ENCODE measurements at regions not wholly inside any gene's neighbourhood (a gene's known extent, or its start where the extent isn't known, plus 50 kb on each side); places are given as distances from the start of the nearest gene placed in this dataset.

DNA sequence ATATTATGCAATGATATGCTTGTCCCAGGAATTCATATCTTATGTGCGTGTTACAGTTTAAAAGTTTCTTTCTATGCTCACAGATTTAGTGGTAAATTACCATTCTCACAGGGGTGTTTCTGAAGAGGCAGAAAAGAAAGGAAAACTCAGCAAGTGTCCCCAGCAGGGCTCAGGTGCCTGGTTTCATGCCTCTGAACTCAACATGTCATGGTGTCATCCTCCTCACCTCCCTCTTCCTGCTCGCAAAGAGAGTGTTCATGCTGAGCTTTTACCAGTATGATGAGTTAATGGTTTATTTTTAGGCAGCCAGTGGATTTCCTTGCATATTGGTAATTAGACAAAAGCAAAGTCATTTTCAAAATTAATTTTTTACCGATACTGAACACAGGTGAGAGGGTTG lies 492.9 kb upstream of the ZEB2 start:
- Mint-ChIP-seq H3K9me3 (no peaks in the 10 kb centered on the region), H3K27me3 (ENCODE audit: low read depth) (no peaks in the 10 kb centered on the region), H3K4me3 (ENCODE audit: low read depth) (no peak overlapping the region), H3K36me3 (ENCODE audit: low read depth) (no peaks in the 10 kb centered on the region), H3K27ac (no peak overlapping the region), H3K4me1 (ENCODE audit: low read depth) (no peaks in the 10 kb centered on the region)
- intact Hi-C loops (cut with micrococcal nuclease), result no loop called here
- no peak for DNase-seq (ENCODE audit: low spot score)

DNA sequence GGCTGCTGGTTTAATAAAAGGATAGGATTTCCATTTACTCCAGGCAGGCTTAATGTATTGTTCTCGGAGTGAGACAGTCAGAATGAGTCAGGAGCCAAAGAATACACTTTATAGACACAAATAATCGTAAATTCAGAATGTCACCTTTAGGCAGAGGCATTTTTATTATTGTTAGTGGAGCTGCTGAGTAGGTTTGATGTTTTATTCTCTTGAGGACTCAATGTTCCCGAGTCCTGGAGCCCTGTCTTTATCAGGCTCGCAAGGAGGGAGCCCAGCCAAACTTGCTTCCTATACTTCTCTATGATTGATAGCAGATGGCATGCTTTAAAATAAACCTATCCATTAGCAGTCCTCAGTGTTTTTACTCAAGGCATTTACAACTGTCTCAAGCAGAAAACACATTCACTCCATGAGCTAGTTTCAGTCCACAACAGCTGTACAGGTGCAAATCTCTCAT lies 492.3 kb upstream of the ZEB2 start:
- Mint-ChIP-seq H3K27me3 (ENCODE audit: low read depth) (no peaks in the 10 kb centered on the region), H3K36me3 (ENCODE audit: low read depth) (no peaks in the 10 kb centered on the region), H3K9me3 (no peaks in the 10 kb centered on the region), H3K27ac (no peak overlapping the region), H3K4me3 (ENCODE audit: low read depth) (no peak overlapping the region), H3K4me1 (ENCODE audit: low read depth) (no peaks in the 10 kb centered on the region)
- DNase-seq (ENCODE audit: low spot score), result no peak
- intact Hi-C loops (cut with micrococcal nuclease), result no loop called here

DNA sequence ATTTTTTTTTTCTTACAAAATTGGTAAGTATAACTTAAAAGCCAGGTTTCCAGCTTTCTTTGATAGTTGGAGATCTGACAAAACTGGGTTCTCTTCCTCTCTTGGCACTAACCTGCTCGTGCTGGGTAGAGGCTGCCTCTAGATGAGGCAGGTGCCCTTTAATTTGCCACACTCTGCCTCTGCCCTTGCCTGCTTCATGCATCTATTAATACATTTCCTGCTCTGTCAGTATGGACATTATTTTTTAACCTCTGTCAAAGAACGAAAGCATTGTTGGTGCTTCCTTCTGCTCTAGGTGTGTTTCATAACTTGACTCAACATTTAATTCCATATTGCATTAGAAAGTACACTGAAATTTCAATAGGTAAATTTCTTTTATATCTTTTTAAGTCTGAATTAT lies 490.7 kb upstream of the ZEB2 start:
- intact Hi-C loops (cut with micrococcal nuclease), result no loop called here
- no peaks in the 10 kb centered on the region for H3K9me3 Mint-ChIP-seq
- no peaks in the 10 kb centered on the region for H3K4me1 Mint-ChIP-seq (ENCODE audit: low read depth)
- no peak overlapping the region for H3K4me3 Mint-ChIP-seq (ENCODE audit: low read depth)
- no peak overlapping the region for H3K27ac Mint-ChIP-seq
- no peaks in the 10 kb centered on the region for H3K27me3 Mint-ChIP-seq (ENCODE audit: low read depth)
- DNase-seq (ENCODE audit: low spot score), result no peak
- no peaks in the 10 kb centered on the region for H3K36me3 Mint-ChIP-seq (ENCODE audit: low read depth)

DNA sequence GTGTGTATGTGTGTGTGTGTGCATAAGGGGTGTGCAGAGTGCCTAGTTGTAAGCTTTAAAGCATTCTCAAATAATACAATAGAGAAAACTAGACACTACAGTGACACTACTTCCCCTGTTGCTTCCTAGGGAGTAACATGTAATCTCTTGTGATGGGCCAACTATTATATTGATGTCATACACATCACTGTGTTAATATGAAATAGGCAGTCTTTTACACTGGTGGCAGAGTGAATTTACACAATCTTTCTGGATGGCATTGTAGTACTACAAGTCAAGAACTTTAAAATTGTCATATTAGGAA lies 488.0 kb upstream of the ZEB2 start:
- H3K27ac Mint-ChIP-seq, result no peak overlapping the region
- no peak overlapping the region for H3K4me3 Mint-ChIP-seq (ENCODE audit: low read depth)
- H3K36me3 Mint-ChIP-seq (ENCODE audit: low read depth), result no peaks in the 10 kb centered on the region
- no peak for DNase-seq (ENCODE audit: low spot score)
- no peaks in the 10 kb centered on the region for H3K4me1 Mint-ChIP-seq (ENCODE audit: low read depth)
- H3K9me3 Mint-ChIP-seq, result no peaks in the 10 kb centered on the region
- H3K27me3 Mint-ChIP-seq (ENCODE audit: low read depth), result no peaks in the 10 kb centered on the region
- intact Hi-C loops (cut with micrococcal nuclease), result no loop called here

DNA sequence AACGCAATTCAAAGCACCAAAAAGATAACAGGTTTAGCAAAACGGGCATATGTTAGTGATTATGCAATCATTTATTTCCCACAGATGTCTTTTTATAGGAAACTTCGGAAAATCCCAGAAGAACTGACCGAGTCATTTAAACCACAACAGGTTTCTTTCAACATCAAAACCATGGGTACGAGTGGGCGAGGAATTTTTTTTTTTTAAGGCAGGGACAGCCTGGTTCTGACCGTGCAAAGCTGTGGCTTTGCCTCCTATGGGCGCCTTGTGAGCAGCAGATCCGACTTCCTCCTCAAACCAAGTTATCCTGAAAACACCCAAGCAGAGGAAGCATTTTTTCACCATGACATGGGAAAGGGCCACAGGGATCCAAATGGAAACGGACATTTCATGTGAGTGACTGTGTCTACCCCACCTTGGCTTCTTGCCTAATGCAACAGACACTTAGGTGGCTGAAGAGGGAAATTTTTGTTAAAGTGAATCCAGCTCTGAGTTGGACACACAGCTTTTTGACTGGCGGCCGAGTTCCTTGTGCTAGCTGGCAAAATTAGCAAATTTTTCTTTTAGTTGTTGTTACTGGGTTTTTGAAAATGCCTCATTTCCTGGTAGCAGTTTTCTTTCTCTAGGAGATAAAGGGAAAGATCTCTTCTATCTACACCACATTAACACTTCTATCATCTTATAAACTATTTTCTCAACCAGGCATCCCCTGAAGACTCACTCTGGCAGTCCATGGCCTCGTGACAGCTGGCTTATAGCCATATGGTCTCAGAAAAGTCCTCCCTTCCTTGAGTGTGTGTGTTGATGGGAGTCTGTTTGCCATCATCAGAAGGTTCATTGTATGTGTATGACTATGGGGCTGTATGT lies 487.4 kb upstream of the ZEB2 start:
- Mint-ChIP-seq H3K4me3 (ENCODE audit: low read depth) (no peak overlapping the region), H3K4me1 (ENCODE audit: low read depth) (no peaks in the 10 kb centered on the region), H3K27me3 (ENCODE audit: low read depth) (no peaks in the 10 kb centered on the region), H3K27ac (no peak overlapping the region), H3K36me3 (ENCODE audit: low read depth) (no peaks in the 10 kb centered on the region), H3K9me3 (no peaks in the 10 kb centered on the region)
- DNase-seq (ENCODE audit: low spot score), result no peak
- intact Hi-C loops (cut with micrococcal nuclease), result no loop called here

DNA sequence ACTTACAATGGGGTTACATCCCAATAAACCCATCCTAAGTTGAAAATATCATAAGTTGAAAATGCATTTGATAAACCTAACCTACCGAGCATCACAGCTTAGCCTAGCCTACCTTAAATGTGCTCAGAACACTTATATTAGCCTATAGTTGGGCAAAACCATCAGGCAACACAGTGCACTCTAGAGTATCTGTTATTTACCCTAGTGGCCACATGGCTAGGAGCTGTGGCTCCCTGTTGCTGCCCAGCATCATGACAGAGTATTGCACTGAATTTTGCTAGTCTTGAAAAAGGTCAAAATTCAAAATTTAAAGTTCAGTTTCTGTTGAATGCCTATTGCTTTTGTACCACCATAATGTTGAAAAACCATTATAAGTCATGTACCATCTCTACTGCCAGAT lies 482.7 kb upstream of the ZEB2 start:
- H3K27ac Mint-ChIP-seq, result no peak overlapping the region
- intact Hi-C loops (cut with micrococcal nuclease), result no loop called here
- H3K9me3 Mint-ChIP-seq, result no peaks in the 10 kb centered on the region
- no peak for DNase-seq (ENCODE audit: low spot score)
- no peaks in the 10 kb centered on the region for H3K27me3 Mint-ChIP-seq (ENCODE audit: low read depth)
- no peaks in the 10 kb centered on the region for H3K4me1 Mint-ChIP-seq (ENCODE audit: low read depth)
- H3K36me3 Mint-ChIP-seq (ENCODE audit: low read depth), result no peaks in the 10 kb centered on the region
- H3K4me3 Mint-ChIP-seq (ENCODE audit: low read depth), result no peak overlapping the region

DNA sequence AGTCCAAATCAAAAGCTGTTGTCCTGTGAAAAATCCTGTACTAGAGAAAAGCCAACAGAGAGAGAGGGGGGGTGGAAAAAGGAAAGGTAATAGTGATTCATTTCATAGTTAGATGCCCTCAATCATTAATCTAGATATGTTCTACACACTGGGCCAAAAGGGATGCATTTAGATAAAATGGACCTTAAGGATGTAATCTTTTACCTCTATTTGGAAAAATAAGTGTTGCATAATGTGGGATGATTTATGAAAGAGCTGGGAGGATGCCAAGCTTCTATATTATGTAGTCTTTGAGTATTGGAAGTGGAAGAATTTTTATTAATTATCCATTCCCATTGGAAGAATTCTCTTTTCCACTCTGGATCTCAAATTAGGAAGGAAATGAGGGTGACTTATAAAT lies 480.5 kb upstream of the ZEB2 start:
- no peak for DNase-seq (ENCODE audit: low spot score)
- no peak overlapping the region for H3K27ac Mint-ChIP-seq
- H3K4me3 Mint-ChIP-seq (ENCODE audit: low read depth), result no peak overlapping the region
- no peaks in the 10 kb centered on the region for H3K4me1 Mint-ChIP-seq (ENCODE audit: low read depth)
- H3K36me3 Mint-ChIP-seq (ENCODE audit: low read depth), result no peaks in the 10 kb centered on the region
- H3K9me3 Mint-ChIP-seq, result no peaks in the 10 kb centered on the region
- H3K27me3 Mint-ChIP-seq (ENCODE audit: low read depth), result no peaks in the 10 kb centered on the region
- intact Hi-C loops (cut with micrococcal nuclease), result no loop called here

DNA sequence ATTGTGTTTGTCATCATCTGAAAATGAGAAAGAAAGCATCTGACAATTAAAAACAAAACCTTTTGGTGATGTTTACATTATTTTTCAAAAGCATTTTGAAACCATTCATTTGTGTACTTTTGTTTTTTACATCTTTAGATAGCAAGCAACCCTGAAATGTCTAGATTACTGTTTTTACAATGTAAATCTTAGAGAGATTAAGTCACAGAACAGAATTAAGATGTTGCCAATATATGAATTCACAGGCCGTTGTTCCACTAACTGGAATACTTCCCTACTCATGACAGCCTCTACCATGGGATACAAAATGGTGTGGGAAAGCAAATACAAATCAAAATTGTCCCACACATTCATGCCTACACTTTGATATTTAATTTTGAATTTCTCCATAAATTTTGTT lies 480.0 kb upstream of the ZEB2 start:
- Mint-ChIP-seq H3K27me3 (ENCODE audit: low read depth) (no peaks in the 10 kb centered on the region), H3K4me3 (ENCODE audit: low read depth) (no peak overlapping the region), H3K4me1 (ENCODE audit: low read depth) (no peaks in the 10 kb centered on the region), H3K27ac (no peak overlapping the region), H3K9me3 (no peaks in the 10 kb centered on the region), H3K36me3 (ENCODE audit: low read depth) (no peaks in the 10 kb centered on the region)
- DNase-seq (ENCODE audit: low spot score), result no peak
- intact Hi-C loops (cut with micrococcal nuclease), result no loop called here

DNA sequence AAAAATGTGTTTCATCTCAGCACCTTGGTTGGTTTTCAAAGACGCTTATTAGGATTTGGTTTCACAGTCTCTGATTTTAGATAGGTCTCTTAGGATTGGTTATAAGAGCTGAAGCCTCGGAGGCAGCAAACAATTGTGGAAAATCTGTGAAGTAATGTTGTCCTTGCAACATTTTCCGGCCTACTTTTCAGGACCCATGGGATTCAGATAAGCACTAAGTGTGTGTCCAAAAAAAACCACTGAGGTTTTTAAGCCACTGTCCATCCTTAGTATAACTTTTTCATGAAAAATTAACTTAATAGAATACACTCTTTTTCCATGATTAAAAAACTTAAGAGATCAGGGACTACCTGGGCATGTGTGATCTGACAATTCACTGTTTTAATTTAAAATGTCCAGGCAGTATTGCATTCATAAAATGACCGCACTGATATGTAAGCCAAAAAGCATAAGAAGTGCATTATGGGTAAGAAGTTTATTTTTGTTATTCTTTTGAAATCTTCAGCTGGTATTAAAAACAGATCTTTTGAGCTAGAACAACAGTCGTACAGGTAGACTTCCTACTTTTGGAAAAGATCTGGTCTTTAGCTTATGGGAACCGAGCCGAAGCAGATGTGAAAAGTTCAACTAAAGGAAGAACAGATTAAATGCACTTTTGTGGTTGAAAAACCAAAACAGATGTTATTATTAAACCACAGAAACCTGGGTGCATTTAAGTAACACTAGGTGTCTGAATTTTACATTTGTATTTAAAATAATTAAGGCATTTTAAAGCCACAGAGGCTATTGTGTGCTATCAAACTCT lies 479.4 kb upstream of the ZEB2 start:
- H3K27ac Mint-ChIP-seq, result no peak overlapping the region
- H3K4me3 Mint-ChIP-seq (ENCODE audit: low read depth), result no peak overlapping the region
- H3K4me1 Mint-ChIP-seq (ENCODE audit: low read depth), result no peaks in the 10 kb centered on the region
- no peaks in the 10 kb centered on the region for H3K36me3 Mint-ChIP-seq (ENCODE audit: low read depth)
- intact Hi-C loops (cut with micrococcal nuclease), result no loop called here
- DNase-seq (ENCODE audit: low spot score), result no peak
- no peaks in the 10 kb centered on the region for H3K9me3 Mint-ChIP-seq
- H3K27me3 Mint-ChIP-seq (ENCODE audit: low read depth), result no peaks in the 10 kb centered on the region

DNA sequence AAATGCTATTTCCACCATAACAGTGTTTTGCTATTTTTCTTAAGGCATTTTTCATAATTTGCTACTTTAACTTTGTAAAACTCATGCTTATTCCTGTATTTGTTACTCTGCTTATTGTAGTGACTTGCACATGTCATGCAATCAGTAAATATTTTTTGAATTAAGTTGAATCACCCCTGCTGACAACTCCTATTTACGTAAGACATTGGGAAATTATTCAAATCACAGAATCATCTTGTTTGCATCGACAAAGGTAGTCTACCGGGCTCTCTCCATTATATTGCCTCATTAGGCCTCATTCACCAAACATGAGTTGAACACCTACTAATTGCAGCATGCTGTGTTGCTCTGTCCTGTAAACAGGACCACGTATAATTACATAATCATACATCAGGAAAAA lies 478.5 kb upstream of the ZEB2 start:
- H3K9me3 Mint-ChIP-seq, result no peaks in the 10 kb centered on the region
- H3K4me1 Mint-ChIP-seq (ENCODE audit: low read depth), result no peaks in the 10 kb centered on the region
- intact Hi-C loops (cut with micrococcal nuclease), result no loop called here
- H3K27ac Mint-ChIP-seq, result no peak overlapping the region
- H3K4me3 Mint-ChIP-seq (ENCODE audit: low read depth), result no peak overlapping the region
- H3K36me3 Mint-ChIP-seq (ENCODE audit: low read depth), result no peaks in the 10 kb centered on the region
- DNase-seq (ENCODE audit: low spot score), result no peak
- H3K27me3 Mint-ChIP-seq (ENCODE audit: low read depth), result no peaks in the 10 kb centered on the region

DNA sequence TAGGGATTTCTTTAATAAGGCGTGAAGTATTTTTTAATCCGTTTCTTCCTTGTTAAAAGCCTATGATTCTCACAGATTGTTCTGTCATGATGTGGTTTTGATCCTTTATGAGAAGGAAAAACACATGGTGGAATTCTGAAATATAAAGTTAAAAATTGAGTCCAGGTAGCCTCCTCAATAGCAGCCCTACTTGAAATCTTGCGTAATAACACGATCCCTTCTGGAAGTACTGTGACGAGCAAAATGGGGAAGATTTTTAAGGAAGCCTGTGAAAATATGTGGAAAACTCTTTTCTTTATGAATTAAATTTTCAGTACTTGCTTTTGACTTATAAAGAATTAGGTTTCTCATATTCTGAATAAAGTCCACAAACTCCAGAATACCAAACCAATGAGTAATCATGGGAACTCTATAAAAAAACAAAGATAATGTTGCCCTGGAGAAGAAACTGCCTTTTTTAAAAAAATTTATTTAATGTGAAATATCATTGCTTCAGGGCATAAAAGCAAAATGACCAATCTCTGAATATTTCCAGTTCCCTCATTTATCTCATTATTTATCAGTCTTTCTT lies 476.4 kb upstream of the ZEB2 start:
- intact Hi-C loops (cut with micrococcal nuclease), result no loop called here
- Mint-ChIP-seq H3K36me3 (ENCODE audit: low read depth) (no peaks in the 10 kb centered on the region), H3K27ac (no peak overlapping the region), H3K4me3 (ENCODE audit: low read depth) (no peak overlapping the region), H3K9me3 (no peaks in the 10 kb centered on the region), H3K4me1 (ENCODE audit: low read depth) (no peaks in the 10 kb centered on the region), H3K27me3 (ENCODE audit: low read depth) (no peaks in the 10 kb centered on the region)
- DNase-seq (ENCODE audit: low spot score), result no peak

DNA sequence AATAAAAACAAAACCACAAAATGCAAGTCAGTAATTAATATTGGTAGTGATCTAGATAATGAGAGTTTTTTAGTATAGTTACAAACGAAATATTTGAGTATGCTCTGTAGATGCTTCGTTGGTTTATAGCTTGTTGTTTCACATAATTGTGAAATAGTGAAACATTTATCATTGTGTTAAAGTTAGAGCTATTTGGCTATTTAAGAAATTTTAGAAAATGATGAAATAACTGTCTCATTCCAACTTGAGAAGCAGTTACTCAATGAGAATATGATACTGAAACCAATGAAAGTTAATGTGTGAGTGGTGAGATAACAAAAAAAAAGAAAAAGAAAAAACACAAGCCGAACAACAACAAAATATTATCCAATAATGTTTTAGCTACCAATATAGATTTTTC lies 475.6 kb upstream of the ZEB2 start:
- Mint-ChIP-seq H3K27ac (no peak overlapping the region), H3K4me1 (ENCODE audit: low read depth) (no peaks in the 10 kb centered on the region)

DNA sequence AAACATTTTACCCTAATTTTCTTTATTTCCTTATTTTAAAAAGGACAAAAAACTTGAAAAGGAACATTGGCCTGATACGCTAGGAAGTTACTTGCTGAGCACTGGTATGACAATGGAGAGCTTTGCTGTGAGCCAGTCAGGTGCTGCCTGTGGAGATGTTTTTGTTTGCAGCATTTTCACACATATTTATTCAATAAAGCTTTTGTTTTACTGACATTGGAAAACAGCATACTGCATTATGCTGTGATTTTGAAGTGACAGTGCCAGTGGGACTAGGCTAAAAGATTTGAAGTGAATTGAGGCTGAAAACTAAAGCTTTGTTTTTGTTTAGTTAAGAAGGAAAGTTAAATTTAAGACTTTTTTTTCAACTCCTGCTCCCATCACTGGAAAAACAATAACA lies 470.7 kb upstream of the ZEB2 start:
- no peak for DNase-seq (ENCODE audit: low spot score)
- H3K4me1 Mint-ChIP-seq (ENCODE audit: low read depth), result no peaks in the 10 kb centered on the region
- intact Hi-C loops (cut with micrococcal nuclease), result no loop called here
- no peaks in the 10 kb centered on the region for H3K27me3 Mint-ChIP-seq (ENCODE audit: low read depth)
- no peak overlapping the region for H3K4me3 Mint-ChIP-seq (ENCODE audit: low read depth)
- no peaks in the 10 kb centered on the region for H3K36me3 Mint-ChIP-seq (ENCODE audit: low read depth)
- H3K27ac Mint-ChIP-seq, result no peak overlapping the region
- no peaks in the 10 kb centered on the region for H3K9me3 Mint-ChIP-seq

More for the DNA sequence above, 475.6 kb upstream of the ZEB2 start:
- Mint-ChIP-seq H3K4me3 (ENCODE audit: low read depth) (no peak overlapping the region), H3K9me3 (no peaks in the 10 kb centered on the region), H3K36me3 (ENCODE audit: low read depth) (no peaks in the 10 kb centered on the region), H3K27me3 (ENCODE audit: low read depth) (no peaks in the 10 kb centered on the region)
- DNase-seq (ENCODE audit: low spot score), result no peak
- intact Hi-C loops (cut with micrococcal nuclease), result no loop called here
